SK-N-MC (cell line): ENCODE measurements at regions not wholly inside any gene's neighbourhood (a gene's known extent, or its start where the extent isn't known, plus 50 kb on each side); places are given as distances from the start of the nearest gene placed in this dataset.

Experiments used
- EZH2 ChIP-seq: fragments of 200-600 bp; sonication (generic); IDR thresholded peaks from one replicate; pipeline ENCODE4 v1.6.1; 2017; ENCODE audit warnings: antibody characterized with exemption
- POLR2AphosphoS5 ChIP-seq: IDR thresholded peaks from 2 replicates; pipeline ENCODE4 v1.6.1; 2012; ENCODE audit warnings: mild to moderate bottlenecking, low read depth, low read length, borderline replicate concordance

DNA sequence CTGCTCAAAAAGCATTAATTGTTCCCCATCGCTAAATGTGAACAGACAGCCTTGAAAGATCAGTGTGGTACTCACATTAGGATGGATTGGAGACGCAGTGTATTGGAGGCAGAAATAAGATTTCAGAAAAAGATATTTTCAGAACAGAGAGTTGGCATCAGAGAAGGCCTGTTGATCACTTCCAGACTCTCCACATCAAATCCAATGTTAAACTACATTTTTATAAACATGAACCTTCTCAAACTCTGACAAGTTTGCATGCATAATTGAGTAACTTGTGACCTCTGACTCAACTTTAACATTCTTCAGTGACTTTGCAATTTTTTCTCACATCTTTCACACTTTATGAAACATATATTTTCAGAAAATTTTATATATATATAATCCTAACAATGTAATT lies 919.6 kb upstream of the SEMA6A start:
- TF ChIP-seq POLR2AphosphoS5 (no peak), EZH2 (no peak)
